ENCODE measurements at regions not wholly inside any gene's neighbourhood (a gene's known extent, or its start where the extent isn't known, plus 50 kb on each side); places are given as distances from the start of the nearest gene placed in this dataset.

DNA sequence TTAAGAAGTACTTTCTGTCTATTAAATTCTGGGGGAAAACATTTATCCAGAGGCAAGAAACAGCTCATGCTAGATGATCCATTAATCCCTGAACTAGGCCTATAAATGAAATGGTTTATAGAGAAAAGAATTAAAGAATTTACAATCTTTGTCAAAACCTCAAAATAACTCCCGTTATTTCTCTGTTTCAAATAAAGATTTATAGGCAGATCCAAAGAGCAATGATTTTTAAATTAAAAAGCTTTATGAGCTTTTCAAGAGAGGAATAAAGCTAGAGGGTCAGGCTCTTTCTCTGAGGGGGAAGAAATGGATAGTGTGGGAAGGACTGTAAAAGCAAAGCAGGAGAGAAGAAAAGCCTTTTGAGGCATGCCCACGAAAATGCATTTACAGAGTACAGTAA, 82.5 kb upstream of the OGFRL1 start:
- TF ChIP-seq, protein P1, sequence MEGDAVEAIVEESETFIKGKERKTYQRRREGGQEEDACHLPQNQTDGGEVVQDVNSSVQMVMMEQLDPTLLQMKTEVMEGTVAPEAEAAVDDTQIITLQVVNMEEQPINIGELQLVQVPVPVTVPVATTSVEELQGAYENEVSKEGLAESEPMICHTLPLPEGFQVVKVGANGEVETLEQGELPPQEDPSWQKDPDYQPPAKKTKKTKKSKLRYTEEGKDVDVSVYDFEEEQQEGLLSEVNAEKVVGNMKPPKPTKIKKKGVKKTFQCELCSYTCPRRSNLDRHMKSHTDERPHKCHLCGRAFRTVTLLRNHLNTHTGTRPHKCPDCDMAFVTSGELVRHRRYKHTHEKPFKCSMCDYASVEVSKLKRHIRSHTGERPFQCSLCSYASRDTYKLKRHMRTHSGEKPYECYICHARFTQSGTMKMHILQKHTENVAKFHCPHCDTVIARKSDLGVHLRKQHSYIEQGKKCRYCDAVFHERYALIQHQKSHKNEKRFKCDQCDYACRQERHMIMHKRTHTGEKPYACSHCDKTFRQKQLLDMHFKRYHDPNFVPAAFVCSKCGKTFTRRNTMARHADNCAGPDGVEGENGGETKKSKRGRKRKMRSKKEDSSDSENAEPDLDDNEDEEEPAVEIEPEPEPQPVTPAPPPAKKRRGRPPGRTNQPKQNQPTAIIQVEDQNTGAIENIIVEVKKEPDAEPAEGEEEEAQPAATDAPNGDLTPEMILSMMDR (IDR thresholded peaks at IDR 0.05; ENCODE audit: control extremely low read depth in 1 of 3, insufficient read depth in 1 of 3, low read depth in 1 of 3, low read length in 3 of 3): no peak
- TF ChIP-seq RXRA (IDR thresholded peaks at IDR 0.05; ENCODE audit: insufficient read depth, low read depth, low read length) (no peak), POLR2A (IDR thresholded peaks at IDR 0.05; ENCODE audit: control extremely low read depth in 1 of 2, low read depth in 2 of 2, low read length in 2 of 2) (no peak), SP1 (IDR thresholded peaks at IDR 0.05; ENCODE audit: low read depth, low read length) (no peak), ZNF274 (IDR thresholded peaks at IDR 0.05; ENCODE audit: borderline replicate concordance, extremely low read depth, low read length) (no peak), SIN3A (conservative IDR thresholded peaks at IDR 0.05 in 1 of 2, IDR thresholded peaks at IDR 0.05 in 1 of 2; ENCODE audit: low read depth in 1 of 2, low read length in 2 of 2) (no peak)
